Right cardiac atrium (tissue), 5 donors: ENCODE measurements at regions not wholly inside any gene's neighbourhood (a gene's known extent, or its start where the extent isn't known, plus 50 kb on each side); places are given as distances from the start of the nearest gene placed in this dataset.
A peak's percentile ranks its signal among the peaks of the same experiment; 100 is the strongest.

Experiments used
- ATAC-seq, 2 donors: fragments of 200-7000 bp; cut with Tn5 transposase; one replicate each; pipeline versions ENCODE4 v1.8.0 to v1.9.1; 2020; ENCODE audit warnings: moderate library complexity in 2 of 2, mild to moderate bottlenecking in 1 of 2
- DNase-seq, 3 donors: peaks; one replicate each; pipeline ENCODE4 v3.0.0-alpha.2; 2020
- H3K27ac ChIP-seq: one replicate; pipeline ENCODE4 v1.5.1; 2013; ENCODE audit warnings: mild to moderate bottlenecking, low read length, control low read depth, moderate library complexity
- H3K27me3 ChIP-seq: one replicate; pipeline ENCODE4 v1.6.1; 2013; ENCODE audit not compliant: control insufficient read depth, insufficient read depth
- H3K4me1 ChIP-seq: one replicate; pipeline ENCODE4 v1.6.1; 2013; ENCODE audit warnings: low read length; ENCODE audit not compliant: control insufficient read depth, insufficient read depth
- H3K4me3 ChIP-seq: one replicate; pipeline ENCODE4 v1.5.1; 2013; ENCODE audit warnings: low read length, control low read depth
- H3K9me3 ChIP-seq: one replicate; pipeline ENCODE4 v1.6.1; 2013; ENCODE audit warnings: low read length; ENCODE audit not compliant: control insufficient read depth
- WGBS: extraction: QIAGEN DNeasy Blood & Tissue Kit; methylation state at CpG from one replicate; pipeline ENCODE4 v1.1.7; 2013; 5-methylcytosine and 5-hydroxymethylcytosine counted together
- intact Hi-C, 4 donors: fragments of 100-400 bp; cut with DNase I; formaldehyde crosslinking; loops; one replicate each; pipeline versions ENCODE4 v1.11.0 to v1.14.0; 2022 to 2023
- donor health status: healthy with polysubstance abuse.
- donor health status: DM: no; HTN: yes; CAD: no.
- donor health status: DM: no; HTN: no; CAD: no.
- donor health status: DM: no; HTN: yes; CAD: no; lungs with severe emphysema.
- donor health status: DM: yes; HTN: yes; CAD: no.

DNA sequence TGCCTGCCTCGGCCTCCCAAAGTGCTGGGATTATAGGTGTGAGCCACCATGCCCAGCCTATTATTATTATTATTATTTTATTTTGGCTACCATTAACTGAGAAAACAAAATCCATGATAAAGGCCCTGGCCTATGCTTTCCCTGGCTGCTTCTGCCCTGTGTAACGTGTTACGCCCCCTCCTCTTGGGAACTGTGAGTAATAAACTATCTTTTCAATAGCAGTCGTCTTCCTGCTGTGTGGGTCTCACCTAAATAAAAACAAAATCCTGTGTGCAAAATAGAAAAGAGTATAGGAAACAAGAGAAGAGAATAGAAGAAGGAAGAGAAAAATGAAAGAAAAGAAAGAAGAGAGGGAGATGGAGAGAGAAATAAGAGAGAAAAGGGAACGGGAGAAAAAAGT lies 237.0 kb downstream of the MIAT start:
- WGBS: 84% methylated on average over 5 of the region's 5 CpGs
- no peak overlapping the region for H3K4me3 ChIP-seq
- no peak for ATAC-seq
- no peak for DNase-seq
- intact Hi-C loops: no loop called here
- H3K9me3 ChIP-seq: no peaks in the 10 kb centered on the region
- H3K27ac ChIP-seq: no peak overlapping the region
- no peaks in the 10 kb centered on the region for H3K27me3 ChIP-seq
- H3K4me1 ChIP-seq: no peaks in the 10 kb centered on the region

DNA sequence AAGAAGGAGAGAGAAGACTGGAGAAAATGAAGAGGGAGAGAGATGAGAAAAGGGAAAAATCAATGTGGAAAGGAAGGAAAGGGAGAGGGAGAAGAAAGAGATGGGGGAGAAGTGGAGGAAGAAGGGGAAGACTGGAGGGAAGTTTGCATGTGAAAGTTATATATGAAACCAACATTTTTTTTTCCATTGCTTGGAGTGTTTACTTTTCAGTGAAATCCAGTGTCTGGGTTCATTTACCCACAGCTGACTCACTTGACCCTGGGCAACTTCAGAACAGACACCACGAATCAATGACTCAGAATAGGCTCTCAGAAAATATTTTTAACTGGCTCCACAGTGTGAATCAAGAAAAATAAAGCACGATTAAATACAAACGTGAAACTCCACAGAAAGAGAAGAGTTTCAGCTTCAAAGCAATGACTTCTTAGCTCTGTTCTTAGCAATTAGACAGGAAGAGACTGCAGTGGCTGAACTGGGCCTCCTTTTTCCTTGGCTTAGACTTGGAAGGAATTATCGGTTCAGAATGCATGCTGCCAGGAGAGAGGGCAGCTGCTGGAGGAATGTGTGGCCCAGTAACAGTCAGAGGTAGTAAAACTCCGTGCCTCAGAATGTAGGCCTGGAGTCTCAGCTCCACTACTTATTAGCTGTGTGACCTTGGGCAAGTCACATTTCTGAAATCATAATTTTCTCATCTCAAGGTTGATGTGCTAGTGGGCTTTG lies 237.5 kb downstream of the MIAT start:
- Histone ChIP-seq H3K9me3 (no peaks in the 10 kb centered on the region), H3K27me3 (no peaks in the 10 kb centered on the region), H3K4me1 (no peaks in the 10 kb centered on the region), H3K4me3 (no peak overlapping the region), H3K27ac (no peak overlapping the region)
- no peak for DNase-seq
- ATAC-seq: no peak
- intact Hi-C loops: no loop called here
- 58% methylated on average over 5 of the region's 5 CpGs for WGBS

DNA sequence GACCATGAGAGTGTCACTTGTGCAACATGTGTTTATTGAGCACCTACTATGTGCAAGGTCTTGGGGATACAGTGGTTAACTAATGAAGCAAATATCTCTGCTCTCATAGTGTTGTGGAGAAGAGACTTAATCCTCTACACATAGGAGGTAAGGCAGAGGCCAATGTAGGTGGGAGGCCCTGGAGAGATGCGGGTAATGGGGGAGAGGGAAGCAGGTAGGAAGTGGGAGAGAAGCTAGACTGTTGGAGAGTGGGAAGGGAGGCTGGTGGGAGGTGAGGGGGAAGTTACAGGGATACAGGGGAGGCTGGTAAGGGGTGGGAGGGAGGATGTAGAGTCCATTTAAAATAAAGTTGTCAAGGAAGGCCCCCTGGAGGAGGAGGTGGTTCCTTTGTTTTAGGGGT lies 240.0 kb downstream of the MIAT start:
- Histone ChIP-seq H3K27me3 (no peaks in the 10 kb centered on the region), H3K4me3 (no peak overlapping the region), H3K4me1 (no peaks in the 10 kb centered on the region), H3K27ac (no peak overlapping the region), H3K9me3 (no peaks in the 10 kb centered on the region)
- 89% methylated on average over 1 of the region's 1 CpG for WGBS
- ATAC-seq (no peak), DNase-seq (no peak)
- intact Hi-C loops: no loop called here

DNA sequence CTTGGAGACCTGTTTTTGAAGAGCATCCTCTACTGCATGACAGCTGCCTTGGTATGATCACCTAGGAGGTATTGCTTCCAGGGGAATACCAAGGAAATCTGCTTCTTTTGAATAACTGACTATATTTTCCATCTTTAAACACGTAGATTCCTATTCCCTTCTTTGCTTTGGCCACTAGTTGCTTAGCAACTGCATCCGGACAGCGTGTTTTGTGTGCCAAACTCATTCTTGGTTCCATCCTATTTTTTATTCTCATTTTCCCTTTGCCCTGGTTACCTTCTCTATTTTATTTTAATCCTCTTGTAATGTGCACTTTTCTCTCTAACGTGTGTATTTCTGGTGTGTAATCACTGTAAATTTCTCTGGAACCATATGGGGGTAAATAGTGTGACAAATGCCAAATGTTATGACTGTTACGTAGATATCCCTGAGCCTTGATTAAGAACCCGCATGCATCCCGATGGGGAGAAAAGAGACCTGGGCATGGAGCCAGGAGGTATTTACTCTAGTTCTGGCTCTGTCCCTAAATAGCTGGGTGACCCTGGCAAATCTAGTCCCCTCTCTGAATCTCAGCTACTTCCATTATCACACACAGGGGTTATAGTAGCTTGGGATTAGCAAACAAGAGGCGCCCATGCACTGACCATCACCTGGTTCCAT lies 241.7 kb downstream of the MIAT start:
- DNase-seq (no peak), ATAC-seq (no peak)
- Histone ChIP-seq H3K4me1 (no peaks in the 10 kb centered on the region), H3K4me3 (no peak overlapping the region), H3K9me3 (no peaks in the 10 kb centered on the region), H3K27ac (no peak overlapping the region), H3K27me3 (no peaks in the 10 kb centered on the region)
- intact Hi-C loops: no loop called here
- 63% methylated on average over 8 of the region's 8 CpGs for WGBS

DNA sequence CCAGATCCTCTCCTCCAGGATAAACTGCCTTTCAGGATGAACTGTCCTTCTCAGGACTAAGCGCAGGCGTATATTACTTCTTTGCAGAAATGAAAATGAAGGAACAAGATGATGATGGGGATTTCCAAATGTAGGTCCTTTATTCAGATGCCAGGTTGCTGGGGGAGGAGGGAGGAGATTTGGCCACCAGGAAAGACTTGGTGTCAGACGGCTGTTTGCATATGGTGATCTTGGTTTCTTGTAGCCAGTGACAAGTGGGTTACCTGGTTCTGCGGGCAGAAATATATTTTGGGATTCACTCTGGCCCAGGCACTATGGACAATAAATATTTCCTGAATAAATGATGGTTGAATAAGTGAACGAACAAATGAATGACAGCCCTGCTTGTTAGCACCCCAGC lies 243.4 kb downstream of the MIAT start:
- intact Hi-C loops: no loop called here
- DNase-seq (no peak), ATAC-seq (no peak)
- Histone ChIP-seq H3K27me3 (no peaks in the 10 kb centered on the region), H3K9me3 (no peaks in the 10 kb centered on the region), H3K4me3 (no peak overlapping the region), H3K27ac (no peak overlapping the region), H3K4me1 (no peaks in the 10 kb centered on the region)
- WGBS: 80% methylated on average over 5 of the region's 5 CpGs

DNA sequence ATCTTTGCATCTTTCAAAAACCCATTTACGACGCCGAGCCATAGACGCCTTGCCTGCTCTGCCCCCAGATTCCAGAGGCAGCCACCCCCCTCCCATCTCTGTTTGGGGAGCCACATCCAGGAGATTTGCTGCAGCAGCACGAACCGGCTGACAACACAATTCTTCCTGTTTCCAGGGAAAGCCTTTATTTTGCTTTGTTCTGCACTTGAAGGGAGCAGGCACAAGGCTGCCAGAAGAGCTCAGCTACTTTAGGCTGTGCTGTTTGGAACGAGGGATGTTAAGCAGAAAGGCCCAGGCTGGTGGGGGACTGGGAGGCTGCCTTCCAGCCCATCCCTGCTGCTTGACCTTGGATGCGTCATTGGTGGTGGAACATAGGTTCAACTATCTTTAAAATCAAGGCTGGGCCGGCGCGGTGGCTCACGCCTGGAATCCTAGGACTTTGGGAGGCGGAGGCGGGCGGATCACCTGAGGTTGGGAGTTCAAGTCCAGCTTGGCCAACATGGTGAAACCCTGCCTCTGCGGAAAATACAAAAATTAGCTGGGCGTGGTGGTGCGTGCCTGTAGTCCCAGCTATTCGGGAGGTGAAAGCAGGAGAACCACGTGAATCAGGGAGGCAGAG lies 243.9 kb downstream of the MIAT start:
- Histone ChIP-seq H3K4me3 (no peak overlapping the region), H3K9me3 (no peaks in the 10 kb centered on the region), H3K27ac (no peak overlapping the region), H3K4me1 (no peaks in the 10 kb centered on the region), H3K27me3 (no peaks in the 10 kb centered on the region)
- no peak for ATAC-seq
- 85% methylated on average over 20 of the region's 20 CpGs for WGBS
- DNase-seq: no peak
- intact Hi-C loops: no loop called here

DNA sequence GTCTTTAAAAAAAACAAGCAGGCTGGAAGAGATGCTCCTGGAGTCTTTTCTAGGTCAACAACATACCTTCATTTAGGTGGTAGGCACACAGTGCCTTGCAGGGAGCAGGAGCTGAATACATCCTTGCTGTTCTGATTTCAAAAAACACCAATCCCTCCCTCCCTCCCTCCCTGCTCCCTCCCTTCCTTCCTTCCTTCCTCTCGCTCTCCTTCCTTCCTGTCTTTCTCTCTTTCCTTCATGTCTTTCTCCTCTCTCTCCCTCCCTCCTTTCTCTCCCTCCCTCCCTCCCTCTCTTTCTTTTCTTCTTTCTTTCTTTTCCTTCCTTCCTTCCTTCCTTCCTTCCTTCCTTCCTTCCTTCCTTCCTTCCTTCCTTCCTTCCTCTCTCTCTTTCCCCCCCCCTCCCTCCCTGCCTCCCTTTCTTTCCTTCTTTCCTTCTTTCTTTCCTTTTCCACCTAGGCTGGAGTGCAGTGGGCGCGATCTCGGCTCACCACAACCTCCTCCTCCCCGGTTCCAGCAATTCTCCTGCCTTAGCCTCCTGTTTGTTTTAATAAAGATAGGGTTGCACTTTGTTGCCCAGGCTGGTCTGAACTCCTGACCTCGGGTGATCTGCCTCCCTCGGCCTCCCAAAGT lies 245.1 kb downstream of the MIAT start:
- H3K9me3 ChIP-seq: no peaks in the 10 kb centered on the region
- ATAC-seq (no peak), DNase-seq (no peak)
- H3K27me3 ChIP-seq: no peaks in the 10 kb centered on the region
- H3K4me1 ChIP-seq: no peaks in the 10 kb centered on the region
- no peak overlapping the region for H3K27ac ChIP-seq
- 34% methylated on average over 7 of the region's 7 CpGs for WGBS
- peak overlapping the region; percentile 26 for H3K4me3 ChIP-seq
- intact Hi-C loops: no loop called here

DNA sequence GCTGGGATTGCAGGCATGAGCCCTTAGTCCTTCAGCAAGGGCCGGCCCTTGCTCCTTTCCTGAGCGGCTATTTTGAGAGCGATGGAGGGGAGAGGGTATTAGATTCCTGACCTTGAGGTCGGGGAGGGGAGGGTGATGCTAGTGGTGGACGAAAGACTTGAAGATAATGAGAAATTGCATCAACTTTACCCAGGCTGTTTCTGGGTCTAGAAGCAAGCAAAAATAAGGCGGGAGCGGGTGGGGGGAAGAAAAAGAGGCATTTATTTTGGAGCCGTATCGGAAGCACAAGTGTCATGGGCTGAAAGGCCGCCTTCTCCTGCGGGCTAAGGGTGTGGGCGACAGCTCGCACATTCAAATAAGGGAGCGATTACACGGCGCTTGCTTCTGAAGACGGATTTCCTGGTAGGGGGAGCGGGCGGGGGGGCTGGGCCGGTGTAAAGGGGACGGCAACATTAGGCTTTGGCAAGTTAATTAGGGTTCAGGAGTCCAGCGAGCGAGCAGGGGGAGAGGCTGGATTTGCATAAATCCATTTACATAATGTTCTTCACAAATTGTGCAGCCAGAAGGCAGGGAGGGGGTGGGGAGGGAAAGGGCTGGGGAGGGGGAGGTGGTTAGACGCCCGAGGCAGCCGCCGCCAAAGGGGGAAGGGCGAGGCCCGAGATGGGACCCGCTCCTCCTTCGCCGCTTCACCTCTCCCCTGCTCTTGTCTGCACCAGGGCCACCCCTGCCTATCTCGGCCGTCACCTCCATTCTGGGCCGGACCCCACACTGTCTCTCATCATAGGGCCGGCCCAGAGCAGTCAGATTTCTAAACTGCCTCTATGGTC lies 245.9 kb downstream of the MIAT start:
- ATAC-seq: peak; percentile 14 to 58

DNA sequence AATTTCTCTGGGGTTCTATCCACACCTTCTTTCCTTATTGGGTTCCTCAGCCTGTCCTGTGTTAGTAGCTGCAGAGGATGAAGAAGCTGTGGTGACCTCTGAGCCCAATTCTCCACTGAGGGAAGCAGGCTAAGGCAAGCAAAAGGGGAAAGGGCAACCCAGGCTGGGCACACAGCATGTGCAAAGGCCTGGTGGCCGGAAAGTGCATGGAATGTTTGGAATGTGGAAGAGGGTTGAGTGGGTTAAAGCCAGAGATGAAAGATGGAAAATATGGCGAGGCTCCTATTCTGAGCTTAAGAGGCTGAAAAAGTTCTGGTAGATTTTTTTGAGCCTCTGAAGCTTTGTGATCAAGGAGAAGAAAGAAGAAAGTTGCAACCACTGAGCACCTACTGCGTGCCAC lies 247.1 kb downstream of the MIAT start:
- intact Hi-C loops: no loop called here
- WGBS: 62% methylated on average over 3 of the region's 3 CpGs

More for the DNA sequence above, 245.9 kb downstream of the MIAT start:
- Histone ChIP-seq H3K4me3 (peak overlapping the region; percentile 26), H3K27ac (no peak overlapping the region), H3K27me3 (no peaks in the 10 kb centered on the region), H3K4me1 (no peaks in the 10 kb centered on the region), H3K9me3 (no peaks in the 10 kb centered on the region)
- intact Hi-C loops: no loop called here
- 11% methylated on average over 36 of the region's 36 CpGs for WGBS
- DNase-seq: peak in 1 of 3 donors; percentile 53

DNA sequence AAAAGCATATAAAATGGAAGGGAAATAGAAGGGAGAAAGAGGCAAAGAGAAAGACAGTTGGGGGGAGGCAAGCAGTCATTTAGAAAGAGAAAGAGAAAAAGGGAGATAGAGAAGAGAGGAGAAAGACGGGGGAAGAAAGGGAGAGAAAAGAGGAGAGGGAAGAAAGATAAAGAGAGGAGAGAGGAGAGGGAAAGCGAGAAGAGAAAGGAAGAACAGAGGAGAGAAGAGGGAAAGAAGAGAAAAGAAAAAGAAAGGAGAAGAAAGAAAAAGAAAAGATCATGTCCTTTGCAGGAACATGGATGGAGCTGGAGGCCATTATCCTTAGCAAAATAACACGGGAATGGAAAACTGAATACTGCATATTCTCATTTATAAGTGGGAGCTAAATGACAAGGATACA lies 247.7 kb downstream of the MIAT start:
- Histone ChIP-seq H3K4me3 (no peak overlapping the region), H3K9me3 (no peaks in the 10 kb centered on the region), H3K4me1 (no peaks in the 10 kb centered on the region), H3K27ac (no peak overlapping the region), H3K27me3 (no peaks in the 10 kb centered on the region)
- DNase-seq (no peak), ATAC-seq (no peak)
- 77% methylated on average over 3 of the region's 3 CpGs for WGBS
- intact Hi-C loops: no loop called here

More for the DNA sequence above, 247.1 kb downstream of the MIAT start:
- Histone ChIP-seq H3K27me3 (no peaks in the 10 kb centered on the region), H3K9me3 (no peaks in the 10 kb centered on the region), H3K27ac (no peak overlapping the region), H3K4me3 (no peak overlapping the region), H3K4me1 (no peaks in the 10 kb centered on the region)
- no peak for DNase-seq
- no peak for ATAC-seq
